A549 (cell line): ENCODE measurements at regions not wholly inside any gene's neighbourhood (a gene's known extent, or its start where the extent isn't known, plus 50 kb on each side); places are given as distances from the start of the nearest gene placed in this dataset.

ENCODE experiments used
- ATAC-seq, 2 experiments: fragments of 200-7000 bp in 1 of 2; fragments of >200 bp in 1 of 2; cut with Nextera tagmentation in 1 of 2; cut with Tn5 transposase in 1 of 2; 3 replicates each; pipeline versions ENCODE4 v1.8.0 to v1.9.1; 2018 to 2020; ENCODE audit warnings: mild to moderate bottlenecking in 1 of 2, moderate library complexity in 1 of 2
- CTCF ChIA-PET: fragments of 300-600 bp; sonication (Branson Sonifier 250); formaldehyde crosslinking; extraction: SDS; loops from one replicate; lab custom pipeline; 2021; ENCODE audit warnings: antibody characterized with exemption, inconsistent platforms; lab: Yijun Ruan, JAX
- POLR2A ChIA-PET: fragments of 350-600 bp; formaldehyde crosslinking; extraction: SDS; loops from one replicate; lab custom pipeline; 2021; ENCODE audit warnings: antibody characterized with exemption, inconsistent platforms; lab: Yijun Ruan, JAX
- DNase-seq, 2 experiments: peaks; one replicate each; pipeline versions ENCODE4 v3.0.0 to v3.0.0-alpha.2; 2011 to 2016; ENCODE audit warnings: low read depth in 1 of 2, low spot score in 1 of 2
- FAIRE-seq: peaks from 2 replicates; lab custom pipeline; 2011; peaks lifted over from hg19 to GRCh38; lab: Jason Lieb, UNC
- H3K27ac ChIP-seq, 2 experiments: fragments of >200 bp; sonication (Bioruptor Twin); formaldehyde crosslinking; 3 replicates each; pipeline ENCODE4 v1.5.1; 2016 to 2017
- H3K4me1 ChIP-seq: fragments of >200 bp; sonication (Bioruptor Twin); formaldehyde crosslinking; 3 replicates; pipeline ENCODE4 v1.6.1; 2016
- H3K4me2 ChIP-seq: fragments of >200 bp; sonication (Bioruptor Twin); formaldehyde crosslinking; 3 replicates; pipeline ENCODE4 v1.6.1; 2016
- H3K4me3 ChIP-seq: fragments of >200 bp; sonication (Bioruptor Twin); formaldehyde crosslinking; 3 replicates; pipeline ENCODE4 v1.5.1; 2016
- H3K9me3 ChIP-seq: fragments of >200 bp; sonication (Bioruptor Twin); formaldehyde crosslinking; 3 replicates; pipeline ENCODE4 v1.6.1; 2016
- BCL3 ChIP-seq: fragments of >200 bp; sonication (Bioruptor Twin); formaldehyde crosslinking; IDR thresholded peaks from 3 replicates; pipeline ENCODE4 v1.6.1; 2016
- CBX2 ChIP-seq: fragments of 200-600 bp; sonication (generic); IDR thresholded peaks from 2 replicates; pipeline ENCODE4 v1.6.1; 2016; ENCODE audit warnings: low read depth, mild to moderate bottlenecking, borderline replicate concordance
- E2F6 ChIP-seq: IDR thresholded peaks from 2 replicates; pipeline ENCODE4 v1.6.1; 2012; ENCODE audit warnings: low read depth, borderline replicate concordance
- EHF ChIP-seq: fragments of 250-450 bp; sonication (Bioruptor Pico); IDR thresholded peaks from 2 replicates; pipeline ENCODE4 v1.5.0; 2020; ENCODE audit warnings: mild to moderate bottlenecking
- FOSL2 ChIP-seq, 2 experiments: fragments of 450-650 bp in 1 of 2; fragments of >200 bp in 1 of 2; sonication (Bioruptor Twin) in 1 of 2; formaldehyde crosslinking; IDR thresholded peaks; 2 replicates each; pipeline versions ENCODE4 v1.5.0 to v1.6.1; 2016 to 2020; ENCODE audit warnings: mild to moderate bottlenecking in 1 of 2, moderate library complexity in 1 of 2
- HEYL ChIP-seq: fragments of 250-450 bp; sonication (Bioruptor Pico); IDR thresholded peaks from 2 replicates; pipeline ENCODE4 v1.8.0; 2021; ENCODE audit warnings: mild to moderate bottlenecking, moderate library complexity
- HOXB5 ChIP-seq: fragments of 250-450 bp; sonication (Bioruptor Pico); IDR thresholded peaks from 2 replicates; pipeline ENCODE4 v1.5.0; 2020; ENCODE audit warnings: mild to moderate bottlenecking, moderate library complexity
- JUN ChIP-seq, 2 experiments: fragments of >200 bp; sonication (Bioruptor Twin); formaldehyde crosslinking; IDR thresholded peaks; 2 replicates in 1 of 2; 3 replicates in 1 of 2; pipeline ENCODE4 v1.6.1; 2016 to 2017
- KDM5A ChIP-seq: fragments of 200-600 bp; sonication (generic); IDR thresholded peaks from 2 replicates; pipeline ENCODE4 v1.6.1; 2016; ENCODE audit warnings: antibody characterized with exemption, mild to moderate bottlenecking
- MAFK ChIP-seq: fragments of 450-650 bp; IDR thresholded peaks from 2 replicates; pipeline ENCODE4 v1.6.1; 2014; ENCODE audit not compliant: partially characterized antibody
- NPAS2 ChIP-seq: fragments of 250-450 bp; sonication (Bioruptor Pico); IDR thresholded peaks from 2 replicates; pipeline ENCODE4 v1.8.0; 2022; ENCODE audit warnings: mild to moderate bottlenecking, moderate library complexity, borderline replicate concordance
- NR3C1 ChIP-seq: fragments of >200 bp; sonication (Bioruptor Twin); formaldehyde crosslinking; IDR thresholded peaks from 3 replicates; pipeline ENCODE4 v1.6.1; 2017
- POLR2A ChIP-seq: IDR thresholded peaks from 2 replicates; pipeline ENCODE4 v1.6.1; 2012; ENCODE audit warnings: mild to moderate bottlenecking, low read length
- POLR2AphosphoS2 ChIP-seq: conservative IDR thresholded peaks from 2 replicates; pipeline ENCODE4 v1.6.1; 2012; ENCODE audit warnings: low read length, improper control_type of control experiment, inconsistent platforms
- RAD21 ChIP-seq, 2 experiments: fragments of >200 bp in 1 of 2; sonication (Bioruptor Twin) in 1 of 2; formaldehyde crosslinking in 1 of 2; IDR thresholded peaks in 1 of 2; conservative IDR thresholded peaks in 1 of 2; 2 replicates in 1 of 2; 3 replicates in 1 of 2; pipeline ENCODE4 v1.6.1; 2012 to 2018; ENCODE audit warnings: inconsistent platforms in 1 of 2
- REST ChIP-seq: fragments of 200-600 bp; sonication (generic); IDR thresholded peaks from 2 replicates; pipeline ENCODE4 v1.6.1; 2016; ENCODE audit warnings: antibody characterized with exemption, mild to moderate bottlenecking, moderate library complexity
- SMC3 ChIP-seq: fragments of >200 bp; sonication (Bioruptor Twin); formaldehyde crosslinking; IDR thresholded peaks from 3 replicates; pipeline ENCODE4 v1.6.1; 2018; ENCODE audit warnings: inconsistent platforms
- SREBF2 ChIP-seq: fragments of 450-650 bp; IDR thresholded peaks from 2 replicates; pipeline ENCODE4 v1.6.1; 2014; ENCODE audit warnings: mild to moderate bottlenecking, moderate library complexity
- WGBS: methylation state at CpG from one replicate; pipeline ENCODE4 v1.1.6; 2017; ENCODE audit errors: missing lambda C conversion rate; 5-methylcytosine and 5-hydroxymethylcytosine counted together
- TF ChIP-seq, protein P1 (sequence below): fragments of 150-350 bp; IDR thresholded peaks from 2 replicates; pipeline ENCODE4 v1.6.1; 2014; ENCODE audit warnings: low read depth, mild to moderate bottlenecking, low read length

DNA sequence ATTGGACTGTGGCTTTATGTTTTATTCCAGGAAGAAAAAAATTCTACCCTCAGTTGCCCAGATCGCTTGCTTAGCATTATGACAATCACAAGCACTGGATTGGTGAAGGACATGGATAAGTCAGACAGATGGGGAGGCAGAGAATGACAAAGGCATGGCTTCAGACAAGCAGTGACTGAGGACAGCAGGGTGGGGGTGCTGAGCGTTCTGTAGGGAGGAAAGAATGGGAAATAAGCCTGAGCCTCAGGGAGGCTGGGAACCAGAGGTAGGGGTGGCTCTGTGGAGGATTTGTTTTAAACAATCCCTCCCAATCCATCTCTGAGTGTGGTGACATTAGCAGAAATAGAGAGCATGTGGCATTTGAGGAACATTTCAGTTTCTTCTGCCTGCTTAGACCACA is 896.9 kb downstream of the CCSER2 start:
- no peaks in the 10 kb centered on the region for H3K9me3 ChIP-seq
- WGBS = 4% methylated on average over 2 of the region's 2 CpGs
- no peak for FAIRE-seq
- H3K4me3 ChIP-seq = no peak overlapping the region
- no peak overlapping the region for H3K4me2 ChIP-seq
- CTCF ChIA-PET = no interaction called here
- TF ChIP-seq JUN (IDR thresholded peaks at IDR 0.05) (no peak), NR3C1 (no peak), EHF (CRISPR knock-in tag) (no peak)
- no peak for ATAC-seq
- POLR2A ChIA-PET = no interaction called here
- DNase-seq = no peak
- H3K27ac ChIP-seq = no peak overlapping the region
- no peaks in the 10 kb centered on the region for H3K4me1 ChIP-seq

DNA sequence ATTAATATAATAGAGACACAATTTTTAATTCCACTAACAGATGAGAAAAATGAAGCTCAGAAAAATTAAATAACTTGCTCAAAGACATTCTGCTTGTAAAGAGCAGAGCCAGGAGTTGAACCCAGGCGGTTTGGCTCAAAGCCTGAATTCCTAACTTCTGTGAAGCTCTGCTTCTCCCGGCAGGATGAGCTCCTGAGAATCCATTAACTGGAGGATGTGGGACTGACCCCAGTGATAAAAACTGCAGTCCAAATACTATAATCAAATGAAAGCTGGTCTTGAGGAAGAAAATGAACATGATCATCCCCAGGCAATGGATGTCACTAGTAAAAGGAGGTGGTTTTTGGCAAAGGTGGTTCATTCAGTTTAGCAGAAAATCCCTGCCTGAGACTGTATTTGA is 898.2 kb downstream of the CCSER2 start:
- POLR2A ChIA-PET = no interaction called here
- ATAC-seq = no peak
- CTCF ChIA-PET = no interaction called here
- Histone ChIP-seq H3K9me3 (no peaks in the 10 kb centered on the region), H3K4me2 (no peak overlapping the region), H3K4me3 (no peak overlapping the region), H3K4me1 (no peaks in the 10 kb centered on the region), H3K27ac (no peak overlapping the region)
- 16% methylated on average over 2 of the region's 2 CpGs for WGBS
- no peak for DNase-seq
- TF ChIP-seq POLR2A = no peak
- TF ChIP-seq REST = no peak
- TF ChIP-seq NPAS2 (CRISPR knock-in tag) = no peak
- TF ChIP-seq KDM5A = no peak
- TF ChIP-seq SMC3 = no peak
- TF ChIP-seq SREBF2 = no peak
- FAIRE-seq = no peak

GRCh38 chr10:85228726-85229125 is 900.3 kb downstream of the CCSER2 start:
- DNase-seq = no peak
- 77% methylated on average over 1 of the region's 1 CpG for WGBS
- POLR2A ChIA-PET = no interaction called here
- ATAC-seq = no peak
- H3K27ac ChIP-seq = no peak overlapping the region
- H3K4me2 ChIP-seq = no peak overlapping the region
- no peak for TF ChIP-seq FOSL2 (IDR thresholded peaks at IDR 0.05)
- TF ChIP-seq FOSL2 (CRISPR knock-in tag; IDR thresholded peaks at IDR 0.05) = no peak
- TF ChIP-seq E2F6 = no peak
- TF ChIP-seq CBX2 = no peak
- TF ChIP-seq NPAS2 (CRISPR knock-in tag) = no peak
- TF ChIP-seq RAD21 (conservative IDR thresholded peaks at IDR 0.05 in 1 of 2, IDR thresholded peaks at IDR 0.05 in 1 of 2) = no peak
- H3K9me3 ChIP-seq = no peaks in the 10 kb centered on the region
- FAIRE-seq = no peak
- H3K4me1 ChIP-seq = no peaks in the 10 kb centered on the region
- CTCF ChIA-PET = no interaction called here
- H3K4me3 ChIP-seq = no peak overlapping the region

- DNase-seq (no peak), ATAC-seq (no peak), FAIRE-seq (no peak)
- POLR2A ChIA-PET = no interaction called here
- H3K4me3 ChIP-seq = no peak overlapping the region
- 3% methylated on average over 3 of the region's 3 CpGs for WGBS
- CTCF ChIA-PET = no interaction called here
- no peak overlapping the region for H3K27ac ChIP-seq
- H3K9me3 ChIP-seq = no peaks in the 10 kb centered on the region
- no peak overlapping the region for H3K4me2 ChIP-seq
- no peaks in the 10 kb centered on the region for H3K4me1 ChIP-seq
- TF ChIP-seq MAFK (no peak), HOXB5 (no peak), POLR2AphosphoS2 (no peak), BCL3 (no peak), HEYL (CRISPR knock-in tag) (no peak)
- TF ChIP-seq, protein P1, sequence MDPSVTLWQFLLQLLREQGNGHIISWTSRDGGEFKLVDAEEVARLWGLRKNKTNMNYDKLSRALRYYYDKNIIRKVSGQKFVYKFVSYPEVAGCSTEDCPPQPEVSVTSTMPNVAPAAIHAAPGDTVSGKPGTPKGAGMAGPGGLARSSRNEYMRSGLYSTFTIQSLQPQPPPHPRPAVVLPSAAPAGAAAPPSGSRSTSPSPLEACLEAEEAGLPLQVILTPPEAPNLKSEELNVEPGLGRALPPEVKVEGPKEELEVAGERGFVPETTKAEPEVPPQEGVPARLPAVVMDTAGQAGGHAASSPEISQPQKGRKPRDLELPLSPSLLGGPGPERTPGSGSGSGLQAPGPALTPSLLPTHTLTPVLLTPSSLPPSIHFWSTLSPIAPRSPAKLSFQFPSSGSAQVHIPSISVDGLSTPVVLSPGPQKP = no peak
Observed at GRCh38 chr10:85231534-85232270, 903.3 kb downstream of the CCSER2 start.
